Right lobe of liver (tissue), 6 donors: ENCODE measurements at regions not wholly inside any gene's neighbourhood (a gene's known extent, or its start where the extent isn't known, plus 50 kb on each side); places are given as distances from the start of the nearest gene placed in this dataset.
"Not testable (repeated sequence)": the region's sequence is repeated elsewhere in the genome, so short reads cannot be mapped to it uniquely, and the experiment has no call there.

Source experiments
- ATAC-seq, 4 donors: fragments of 200-7000 bp; cut with Tn5 transposase; one replicate each; pipeline ENCODE4 v1.9.1; 2020; ENCODE audit warnings: mild to moderate bottlenecking in 4 of 4, moderate library complexity in 4 of 4
- DNase-seq, 3 donors: peaks; one replicate each; pipeline ENCODE4 v3.0.0-alpha.2; 2020
- H3K27ac ChIP-seq, 3 donors: fragments of 200-600 bp; one replicate each; pipeline ENCODE4 v1.8.0; 2022
- H3K27me3 ChIP-seq, 2 donors: fragments of 200-600 bp; one replicate each; pipeline ENCODE4 v1.8.0; 2022
- H3K36me3 ChIP-seq, 4 donors: fragments of 200-600 bp; sonication (generic) in 1 of 4; one replicate each; pipeline versions ENCODE4 v1.5.1 to v1.8.0; 2017 to 2022; ENCODE audit warnings: control low read depth in 1 of 4
- H3K4me1 ChIP-seq, 4 donors: fragments of 200-600 bp; sonication (generic) in 1 of 4; one replicate each; pipeline versions ENCODE4 v1.5.1 to v1.8.0; 2017 to 2022; ENCODE audit warnings: control low read depth in 1 of 4
- H3K4me3 ChIP-seq, 3 donors: fragments of 200-600 bp; one replicate each; pipeline ENCODE4 v1.8.0; 2022
- H3K9me3 ChIP-seq, 4 donors: fragments of 200-600 bp; sonication (generic) in 1 of 4; one replicate each; pipeline versions ENCODE4 v1.5.1 to v1.8.0; 2017 to 2022; ENCODE audit warnings: control low read depth in 1 of 4
- CTCF ChIP-seq, 4 donors: fragments of 200-600 bp in 3 of 4; fragments of 450-650 bp in 1 of 4; IDR thresholded peaks; one replicate each; pipeline versions ENCODE4 v1.5.1 to v1.8.0; 2016 to 2022; ENCODE audit warnings: antibody characterized with exemption in 4 of 4, mild to moderate bottlenecking in 2 of 4
- POLR2A ChIP-seq: fragments of 450-650 bp; IDR thresholded peaks from one replicate; pipeline ENCODE4 v1.6.1; 2017; ENCODE audit warnings: antibody characterized with exemption, mild to moderate bottlenecking
- WGBS: methylation state at CpG from one replicate; pipeline ENCODE4 v1.1.6; 2018; ENCODE audit warnings: low coverage, low lambda C conversion rate; ENCODE audit not compliant: insufficient coverage; ENCODE audit errors: missing lambda C conversion rate; 5-methylcytosine and 5-hydroxymethylcytosine counted together
- intact Hi-C, 2 donors: fragments of 100-400 bp; cut with DNase I; formaldehyde crosslinking; loops; one replicate each; pipeline versions ENCODE4 v1.11.2 to v1.14.1; 2022
- small RNA-seq, 2 experiments: library from RNA; depleted of rRNA; stranded (forward); fragments of <200 nt; gene quantifications; one replicate each; pipeline ENCODE3, GENCODE V24; 2016
- donor health status: DM: no; HTN: yes; CAD: no.
- donor health status: DM: no; HTN: no; CAD: no.
- donor health status: DM: no; HTN: no; CAD: no.
- donor health status: DM: no; HTN: yes; CAD: no.
- donor health status: DM: no; HTN: yes; CAD: no.

- intact Hi-C loops: no loop called here
- Histone ChIP-seq H3K4me1 (no peaks in the 10 kb centered on the region), H3K27ac (no peak overlapping the region), H3K36me3 (no peaks in the 10 kb centered on the region), H3K27me3 (no peaks in the 10 kb centered on the region), H3K4me3 (no peak overlapping the region), H3K9me3 (peaks cover 0 to 3% (median 0%) of the 10 kb centered on the region in 4 donors)
- DNase-seq (peak in 1 of 3 donors; percentile 45), ATAC-seq (peak in 1 of 4 donors; percentile 81)
- TF ChIP-seq POLR2A (no peak), CTCF (IDR thresholded peaks at IDR 0.05) (no peak)
Measured at GRCh38 chrX:140038842-140039241, 73.5 kb upstream of the CXorf66 start.

GRCh38 chrX:140034916-140035315, 69.6 kb upstream of the CXorf66 start:
- Histone ChIP-seq H3K9me3 (peaks cover 0 to 3% (median 0%) of the 10 kb centered on the region in 4 donors), H3K27me3 (no peaks in the 10 kb centered on the region), H3K4me3 (no peak overlapping the region), H3K36me3 (no peaks in the 10 kb centered on the region), H3K4me1 (no peaks in the 10 kb centered on the region), H3K27ac (no peak overlapping the region)
- TF ChIP-seq CTCF (IDR thresholded peaks at IDR 0.05): peak; percentile 9 to 43 (median 26)
- TF ChIP-seq POLR2A: no peak
- DNase-seq (no peak), ATAC-seq (peak in 1 of 4 donors; percentile 58)
- 13% methylated on average over 4 of the region's 4 CpGs for WGBS
- intact Hi-C loops: no loop called here

- intact Hi-C loops: no loop called here
- H3K36me3 ChIP-seq: no peaks in the 10 kb centered on the region
- H3K27ac ChIP-seq: no peak overlapping the region
- no peaks in the 10 kb centered on the region for H3K27me3 ChIP-seq
- H3K4me3 ChIP-seq: no peak overlapping the region
- TF ChIP-seq POLR2A (no peak), CTCF (IDR thresholded peaks at IDR 0.05) (no peak)
- no peak for DNase-seq
- no peaks in the 10 kb centered on the region for H3K4me1 ChIP-seq
- ATAC-seq: no peak
- no peaks in the 10 kb centered on the region for H3K9me3 ChIP-seq
- 86% methylated on average over 1 of the region's 1 CpG for WGBS
Measured at GRCh38 chrX:140022482-140022881, 57.2 kb upstream of the CXorf66 start.

GRCh38 chrX:140019134-140019533, 53.8 kb upstream of the CXorf66 start:
- DNase-seq, H3K36me3 ChIP-seq, ATAC-seq, H3K27me3 ChIP-seq, intact Hi-C loops, H3K9me3 ChIP-seq, H3K27ac ChIP-seq, H3K4me1 ChIP-seq, H3K4me3 ChIP-seq: not testable (repeated sequence)
- WGBS: no CpG with 5 or more reads among the region's 3 CpGs

Small RNA genes in the stretch of these regions (small RNA-seq; reads per million reads assigned to genes)
- gene RN7SL727P: 0 reads per million in 2 experiments
